Hematopoietic multipotent progenitor cell treated with erythropoietin and hydrocortisone succinate and interleukin-3 and kit ligand, for 6 days (in vitro differentiated cells): ENCODE measurements at regions not wholly inside any gene's neighbourhood (a gene's known extent, or its start where the extent isn't known, plus 50 kb on each side); places are given as distances from the start of the nearest gene placed in this dataset.
"Not testable (repeated sequence)": the region's sequence is repeated elsewhere in the genome, so short reads cannot be mapped to it uniquely, and the experiment has no call there.

Experiments
- DNase-seq: peaks from one replicate; pipeline ENCODE4 v3.0.0-alpha.2; 2015

GRCh38 chrX:83416273-83416672 is 91.8 kb upstream of the POU3F4 start:
- peak; percentile 9 for DNase-seq

DNA sequence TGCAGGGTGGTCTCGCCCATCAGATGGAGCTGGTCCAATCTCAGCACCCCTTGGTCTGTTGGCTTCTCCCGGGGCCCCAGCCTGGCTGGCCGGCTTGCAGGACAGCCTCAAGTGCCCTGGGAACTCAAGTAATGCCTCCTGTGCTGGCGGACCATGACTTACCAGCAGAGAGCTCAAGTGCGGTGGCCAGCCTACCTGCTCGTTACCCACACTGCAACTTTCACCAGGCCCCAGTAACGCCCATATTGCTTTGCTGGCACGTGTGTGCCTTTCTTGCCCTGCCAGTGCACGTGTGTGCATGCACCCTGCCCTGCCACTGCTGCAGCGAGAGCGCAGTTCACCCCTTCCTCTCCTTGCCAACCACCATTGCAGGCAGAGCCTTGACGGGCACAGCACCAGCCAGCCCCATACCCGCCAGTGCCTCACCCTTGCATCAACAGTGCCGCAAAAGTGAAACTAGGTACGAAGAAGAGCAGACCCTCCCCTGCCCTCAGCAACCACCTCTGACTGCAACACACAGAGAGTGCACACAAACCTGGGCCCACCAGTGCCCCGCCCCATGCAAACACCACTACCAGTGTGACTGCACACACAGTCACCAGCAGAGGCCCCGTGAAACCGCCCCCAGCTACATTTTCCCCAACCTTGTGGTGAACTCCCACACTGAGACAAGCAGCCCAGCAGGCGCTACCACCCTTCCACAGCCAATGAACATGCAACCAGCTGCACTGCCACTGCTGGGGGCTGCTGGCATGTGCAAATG is 88.9 kb upstream of the POU3F4 start:
- no peak for DNase-seq

DNA sequence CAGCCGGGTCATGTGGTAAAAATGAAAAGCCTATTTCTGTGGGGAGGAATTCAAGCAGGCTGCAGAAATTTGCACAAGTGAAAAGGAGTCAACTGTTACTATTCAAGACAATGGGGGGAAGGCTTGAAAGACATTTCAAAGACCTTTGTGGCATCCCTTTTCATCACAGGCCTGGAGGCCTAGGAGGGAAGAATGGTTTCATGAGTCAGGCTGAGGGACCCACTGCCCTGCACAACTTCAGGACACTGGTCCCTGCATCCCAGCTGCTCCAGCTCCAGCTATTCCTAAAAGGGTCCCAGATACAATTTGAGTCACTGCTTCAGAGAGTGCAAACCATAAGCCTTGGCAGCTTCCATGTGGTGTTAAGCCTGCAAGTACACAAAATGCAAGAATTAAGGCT is 85.3 kb upstream of the POU3F4 start:
- no peak for DNase-seq

DNA sequence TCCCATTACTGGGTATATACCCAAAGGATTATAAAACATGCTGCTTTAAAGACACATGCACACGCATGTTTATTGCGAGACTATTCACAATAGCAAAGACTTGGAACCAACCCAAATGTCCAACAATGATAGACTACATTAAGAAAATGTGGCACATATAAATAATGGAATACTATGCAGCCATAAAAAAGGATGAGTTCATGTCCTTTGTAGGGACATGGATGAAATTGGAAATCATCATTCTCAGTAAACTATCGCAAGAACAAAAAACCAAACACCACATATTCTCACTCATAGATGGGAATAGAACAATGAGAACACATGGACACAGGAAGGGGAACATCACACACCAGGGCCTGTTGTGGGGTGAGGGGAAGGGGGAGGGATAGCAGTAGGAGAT is 65.5 kb upstream of the POU3F4 start:
- DNase-seq, result not testable (repeated sequence)

GRCh38 chrX:83446355-83446754 is 61.7 kb upstream of the POU3F4 start:
- no peak for DNase-seq
